Type B pancreatic cell (in vitro differentiated cells): ENCODE measurements at regions not wholly inside any gene's neighbourhood (a gene's known extent, or its start where the extent isn't known, plus 50 kb on each side); places are given as distances from the start of the nearest gene placed in this dataset.

Experiments used
- DNase-seq: peaks from one replicate; pipeline ENCODE4 v3.0.0; 2021; ENCODE audit warnings: mixed read lengths; ENCODE audit not compliant: unreplicated experiment; ENCODE audit errors: extremely low spot score
- H3K27ac Mint-ChIP-seq: 2 replicates; pipeline ENCODE4 v1.8.0; 2021; ENCODE audit warnings: mild to moderate bottlenecking, mixed read lengths
- H3K27me3 Mint-ChIP-seq: 2 replicates; pipeline ENCODE4 v1.8.0; 2021; ENCODE audit warnings: mixed read lengths
- H3K36me3 Mint-ChIP-seq: 2 replicates; pipeline ENCODE4 v1.8.0; 2021; ENCODE audit warnings: mixed read lengths
- H3K4me1 Mint-ChIP-seq: one replicate; pipeline ENCODE4 v1.8.0; 2021; ENCODE audit warnings: mixed read lengths; ENCODE audit not compliant: unreplicated experiment
- H3K4me3 Mint-ChIP-seq: 2 replicates; pipeline ENCODE4 v1.8.0; 2021; ENCODE audit warnings: mild to moderate bottlenecking, mixed read lengths
- H3K9me3 Mint-ChIP-seq: 2 replicates; pipeline ENCODE4 v1.8.0; 2021; ENCODE audit warnings: mixed read lengths
- CTCF ChIP-seq: fragments of 200-600 bp; sonication (generic); conservative IDR thresholded peaks from 2 replicates; pipeline ENCODE4 v1.5.0; 2021; ENCODE audit warnings: antibody characterized with exemption, mild to moderate bottlenecking

- DNase-seq = no peak
Observed at GRCh38 chr5:166102947-166103346, 2188.5 kb upstream of the WWC1 start.

GRCh38 chr5:166111021-166111420, 2180.4 kb upstream of the WWC1 start:
- Mint-ChIP-seq H3K27me3 (no peaks in the 10 kb centered on the region), H3K36me3 (no peaks in the 10 kb centered on the region), H3K4me1 (no peaks in the 10 kb centered on the region), H3K9me3 (no peaks in the 10 kb centered on the region), H3K4me3 (no peak overlapping the region), H3K27ac (no peak overlapping the region)
- no peak for DNase-seq
- no peak for TF ChIP-seq CTCF

More at GRCh38 chr5:166102947-166103346, 2188.5 kb upstream of the WWC1 start:
- Mint-ChIP-seq H3K4me1 (no peaks in the 10 kb centered on the region), H3K36me3 (no peaks in the 10 kb centered on the region), H3K4me3 (no peak overlapping the region), H3K27me3 (no peaks in the 10 kb centered on the region), H3K27ac (no peak overlapping the region), H3K9me3 (peaks cover 8% of the 10 kb centered on the region)
- no peak for TF ChIP-seq CTCF

- Mint-ChIP-seq H3K27me3 (no peaks in the 10 kb centered on the region), H3K4me3 (no peak overlapping the region), H3K36me3 (no peaks in the 10 kb centered on the region), H3K27ac (no peak overlapping the region), H3K9me3 (no peaks in the 10 kb centered on the region), H3K4me1 (no peaks in the 10 kb centered on the region)
- DNase-seq = no peak
- TF ChIP-seq CTCF = no peak
Observed at GRCh38 chr5:166117072-166118066, 2174.1 kb upstream of the WWC1 start.

GRCh38 chr5:166119506-166119905, 2171.9 kb upstream of the WWC1 start:
- Mint-ChIP-seq H3K9me3 (no peaks in the 10 kb centered on the region), H3K36me3 (no peaks in the 10 kb centered on the region)
- DNase-seq = no peak

GRCh38 chr5:166123717-166124116, 2167.7 kb upstream of the WWC1 start:
- no peak for DNase-seq
- Mint-ChIP-seq H3K4me3 (no peak overlapping the region), H3K27me3 (no peaks in the 10 kb centered on the region), H3K9me3 (no peaks in the 10 kb centered on the region), H3K4me1 (peaks cover 8% of the 10 kb centered on the region), H3K27ac (no peak overlapping the region), H3K36me3 (no peaks in the 10 kb centered on the region)
- TF ChIP-seq CTCF = no peak

More at GRCh38 chr5:166119506-166119905, 2171.9 kb upstream of the WWC1 start:
- H3K4me1 Mint-ChIP-seq = peaks cover 8% of the 10 kb centered on the region
- no peaks in the 10 kb centered on the region for H3K27me3 Mint-ChIP-seq
- no peak overlapping the region for H3K4me3 Mint-ChIP-seq
- TF ChIP-seq CTCF = no peak
- H3K27ac Mint-ChIP-seq = no peak overlapping the region
